Non-pigmented ciliary epithelial cell (primary cell): ENCODE measurements at regions not wholly inside any gene's neighbourhood (a gene's known extent, or its start where the extent isn't known, plus 50 kb on each side); places are given as distances from the start of the nearest gene placed in this dataset.
A peak's percentile ranks its signal among the peaks of the same experiment; 100 is the strongest.

Source experiments
- DNase-seq: peaks from one replicate; pipeline ENCODE4 v3.0.0-alpha.2; 2010; ENCODE audit warnings: low read depth

- no peak for DNase-seq
These were observed 145.3 kb upstream of the VCX3B start for GRCh38 chrX:8319359-8319758.

GRCh38 chrX:8323356-8323755 is 141.3 kb upstream of the VCX3B start:
- no peak for DNase-seq

GRCh38 chrX:8341814-8342590 is 122.6 kb upstream of the VCX3B start:
- no peak for DNase-seq

GRCh38 chrX:8345473-8345872 is 119.2 kb upstream of the VCX3B start:
- DNase-seq: no peak

GRCh38 chrX:8346060-8346459 is 118.6 kb upstream of the VCX3B start:
- no peak for DNase-seq

GRCh38 chrX:8346892-8347291 is 117.7 kb upstream of the VCX3B start:
- DNase-seq: no peak

- DNase-seq: no peak
These were observed 114.7 kb upstream of the VCX3B start for GRCh38 chrX:8349816-8350544.

GRCh38 chrX:8358302-8358701 is 106.3 kb upstream of the VCX3B start:
- DNase-seq: no peak

GRCh38 chrX:8364369-8365141 is 100.1 kb upstream of the VCX3B start:
- no peak for DNase-seq

GRCh38 chrX:8366481-8366880 is 98.1 kb upstream of the VCX3B start:
- DNase-seq: no peak

GRCh38 chrX:8374041-8374825 is 90.4 kb upstream of the VCX3B start:
- no peak for DNase-seq

GRCh38 chrX:8377041-8377440 is 87.6 kb upstream of the VCX3B start:
- DNase-seq: no peak

- DNase-seq: no peak
These were observed 73.9 kb upstream of the VCX3B start for GRCh38 chrX:8390771-8391170.

GRCh38 chrX:8403988-8404387 is 60.6 kb upstream of the VCX3B start:
- no peak for DNase-seq

GRCh38 chrX:8404471-8404870 is 60.2 kb upstream of the VCX3B start:
- DNase-seq: peak; percentile 35

GRCh38 chrX:8404926-8405325 is 59.7 kb upstream of the VCX3B start:
- DNase-seq: no peak

- no peak for DNase-seq
These were observed 59.0 kb upstream of the VCX3B start for GRCh38 chrX:8405631-8406030.

GRCh38 chrX:8413279-8413678 is 51.4 kb upstream of the VCX3B start:
- DNase-seq: no peak
